ENCODE measurements at regions not wholly inside any gene's neighbourhood (a gene's known extent, or its start where the extent isn't known, plus 50 kb on each side); places are given as distances from the start of the nearest gene placed in this dataset.

GRCh38 chr2:156042895-156043294 lies 289.6 kb downstream of the NR4A2 start:
- TF ChIP-seq POLR2A (IDR thresholded peaks at IDR 0.05) = no peak
- TF ChIP-seq CTCF (IDR thresholded peaks at IDR 0.05) = no peak
